Esophagus muscularis mucosa (tissue), 4 donors: ENCODE measurements at regions not wholly inside any gene's neighbourhood (a gene's known extent, or its start where the extent isn't known, plus 50 kb on each side); places are given as distances from the start of the nearest gene placed in this dataset.
"Not testable (repeated sequence)": the region's sequence is repeated elsewhere in the genome, so short reads cannot be mapped to it uniquely, and the experiment has no call there.

Experiments
- DNase-seq: peaks from one replicate; pipeline ENCODE4 v3.0.0-alpha.2; 2017; ENCODE audit errors: extremely low spot score
- H3K27ac ChIP-seq, 4 donors: fragments of 200-600 bp; sonication (generic); replicated peaks in 1 of 4; 1 replicate in 3 of 4; 2 replicates in 1 of 4; pipeline ENCODE4 v1.5.1; 2016 to 2019; ENCODE audit warnings: mild to moderate bottlenecking in 1 of 4
- H3K27me3 ChIP-seq, 4 donors: fragments of 200-600 bp; sonication (generic); one replicate each; pipeline versions ENCODE4 v1.5.1 to v1.6.0; 2016 to 2019
- H3K36me3 ChIP-seq, 4 donors: fragments of 200-600 bp; sonication (generic); one replicate each; pipeline ENCODE4 v1.5.1; 2016 to 2019
- H3K4me1 ChIP-seq, 4 donors: fragments of 200-600 bp; sonication (generic); one replicate each; pipeline ENCODE4 v1.5.1; 2016 to 2019
- H3K4me3 ChIP-seq, 4 donors: fragments of 200-600 bp; sonication (generic); 1 replicate in 2 of 4; 2 replicates in 2 of 4; pipeline ENCODE4 v1.5.1; 2016 to 2019; ENCODE audit warnings: mild to moderate bottlenecking in 4 of 4, moderate library complexity in 1 of 4
- H3K9me3 ChIP-seq, 4 donors: fragments of 200-600 bp; sonication (generic); 1 replicate in 3 of 4; 2 replicates in 1 of 4; pipeline ENCODE4 v1.5.1; 2016 to 2019
- EP300 ChIP-seq: sonication (generic); formaldehyde crosslinking; IDR thresholded peaks from one replicate; pipeline ENCODE4 v1.6.1; 2017; ENCODE audit warnings: antibody characterized with exemption
- POLR2A ChIP-seq: fragments of 450-650 bp; IDR thresholded peaks from one replicate; pipeline ENCODE4 v1.6.1; 2017; ENCODE audit warnings: antibody characterized with exemption, moderate library complexity, mild to moderate bottlenecking, low read depth
- POLR2AphosphoS5 ChIP-seq, 2 donors: sonication (generic); formaldehyde crosslinking; IDR thresholded peaks; one replicate each; pipeline ENCODE4 v1.6.1; 2017; ENCODE audit warnings: antibody characterized with exemption in 2 of 2
- WGBS: methylation state at CpG from one replicate; pipeline ENCODE4 v1.1.5; 2018; 5-methylcytosine and 5-hydroxymethylcytosine counted together
- intact Hi-C: fragments of 100-400 bp; cut with DNase I; formaldehyde crosslinking; loops from one replicate; pipeline ENCODE4 v1.15.1; 2023
- TF ChIP-seq, protein P1 (sequence below), 3 experiments: fragments of 200-600 bp in 2 of 3; fragments of 450-650 bp in 1 of 3; sonication (generic) in 2 of 3; IDR thresholded peaks; one replicate each; pipeline ENCODE4 v1.5.1; 2017 to 2019; ENCODE audit warnings: antibody characterized with exemption in 3 of 3, mild to moderate bottlenecking in 2 of 3, moderate library complexity in 1 of 3

DNA sequence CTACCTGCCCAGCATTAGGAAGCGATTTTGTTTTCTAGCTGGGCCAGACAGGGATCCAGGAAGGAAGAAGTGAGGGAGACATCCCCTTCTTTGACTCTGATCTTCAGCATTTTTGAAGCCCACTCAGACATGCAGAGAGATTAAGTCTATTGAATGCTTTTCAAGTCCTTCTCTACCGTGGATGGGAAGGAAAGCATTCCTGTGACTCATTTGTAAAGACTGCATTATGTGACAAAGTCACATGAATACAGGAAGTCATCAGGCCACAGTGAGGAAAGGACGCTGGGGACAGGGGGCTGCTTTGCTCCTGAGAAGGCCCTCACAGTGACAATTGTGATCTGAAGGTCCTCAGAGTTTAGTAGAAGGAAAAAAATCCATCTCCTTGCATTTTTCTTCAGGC is 67.4 kb upstream of the GBA3 start:
- Histone ChIP-seq H3K4me1 (no peaks in the 10 kb centered on the region), H3K36me3 (no peaks in the 10 kb centered on the region), H3K27me3 (no peaks in the 10 kb centered on the region), H3K4me3 (no peak overlapping the region), H3K27ac (no peak overlapping the region), H3K9me3 (no peaks in the 10 kb centered on the region)
- DNase-seq: no peak
- whole genome bisulfite sequencing: 57% methylated on average over 3 of the region's 3 CpGs
- TF ChIP-seq POLR2AphosphoS5 (IDR thresholded peaks at IDR 0.05) (no peak), EP300 (no peak), POLR2A (no peak)
- TF ChIP-seq, protein P1, sequence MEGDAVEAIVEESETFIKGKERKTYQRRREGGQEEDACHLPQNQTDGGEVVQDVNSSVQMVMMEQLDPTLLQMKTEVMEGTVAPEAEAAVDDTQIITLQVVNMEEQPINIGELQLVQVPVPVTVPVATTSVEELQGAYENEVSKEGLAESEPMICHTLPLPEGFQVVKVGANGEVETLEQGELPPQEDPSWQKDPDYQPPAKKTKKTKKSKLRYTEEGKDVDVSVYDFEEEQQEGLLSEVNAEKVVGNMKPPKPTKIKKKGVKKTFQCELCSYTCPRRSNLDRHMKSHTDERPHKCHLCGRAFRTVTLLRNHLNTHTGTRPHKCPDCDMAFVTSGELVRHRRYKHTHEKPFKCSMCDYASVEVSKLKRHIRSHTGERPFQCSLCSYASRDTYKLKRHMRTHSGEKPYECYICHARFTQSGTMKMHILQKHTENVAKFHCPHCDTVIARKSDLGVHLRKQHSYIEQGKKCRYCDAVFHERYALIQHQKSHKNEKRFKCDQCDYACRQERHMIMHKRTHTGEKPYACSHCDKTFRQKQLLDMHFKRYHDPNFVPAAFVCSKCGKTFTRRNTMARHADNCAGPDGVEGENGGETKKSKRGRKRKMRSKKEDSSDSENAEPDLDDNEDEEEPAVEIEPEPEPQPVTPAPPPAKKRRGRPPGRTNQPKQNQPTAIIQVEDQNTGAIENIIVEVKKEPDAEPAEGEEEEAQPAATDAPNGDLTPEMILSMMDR (IDR thresholded peaks at IDR 0.05): no peak
- intact Hi-C loops: no loop called here

DNA sequence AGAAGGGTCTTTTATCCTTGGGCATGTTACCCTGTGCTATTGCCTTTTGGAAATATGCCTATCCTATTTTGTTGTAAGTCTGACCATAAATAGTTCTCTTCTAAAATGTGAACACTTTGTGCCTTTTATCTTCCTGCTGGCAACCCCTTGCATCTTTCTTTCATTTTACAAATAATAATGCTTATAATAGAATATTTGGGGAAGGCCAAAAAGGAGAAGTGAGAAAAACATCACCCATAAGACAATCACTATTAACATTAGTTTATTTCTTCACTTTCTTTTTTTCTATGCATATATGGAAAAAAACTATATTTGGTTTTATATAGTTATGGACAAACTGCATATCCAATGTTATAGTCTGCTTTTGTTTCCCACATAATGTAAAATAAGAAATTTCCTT is 64.9 kb upstream of the GBA3 start:
- H3K27ac ChIP-seq, H3K27me3 ChIP-seq, H3K4me3 ChIP-seq, H3K9me3 ChIP-seq, DNase-seq, H3K4me1 ChIP-seq, H3K36me3 ChIP-seq, intact Hi-C loops: not testable (repeated sequence)

DNA sequence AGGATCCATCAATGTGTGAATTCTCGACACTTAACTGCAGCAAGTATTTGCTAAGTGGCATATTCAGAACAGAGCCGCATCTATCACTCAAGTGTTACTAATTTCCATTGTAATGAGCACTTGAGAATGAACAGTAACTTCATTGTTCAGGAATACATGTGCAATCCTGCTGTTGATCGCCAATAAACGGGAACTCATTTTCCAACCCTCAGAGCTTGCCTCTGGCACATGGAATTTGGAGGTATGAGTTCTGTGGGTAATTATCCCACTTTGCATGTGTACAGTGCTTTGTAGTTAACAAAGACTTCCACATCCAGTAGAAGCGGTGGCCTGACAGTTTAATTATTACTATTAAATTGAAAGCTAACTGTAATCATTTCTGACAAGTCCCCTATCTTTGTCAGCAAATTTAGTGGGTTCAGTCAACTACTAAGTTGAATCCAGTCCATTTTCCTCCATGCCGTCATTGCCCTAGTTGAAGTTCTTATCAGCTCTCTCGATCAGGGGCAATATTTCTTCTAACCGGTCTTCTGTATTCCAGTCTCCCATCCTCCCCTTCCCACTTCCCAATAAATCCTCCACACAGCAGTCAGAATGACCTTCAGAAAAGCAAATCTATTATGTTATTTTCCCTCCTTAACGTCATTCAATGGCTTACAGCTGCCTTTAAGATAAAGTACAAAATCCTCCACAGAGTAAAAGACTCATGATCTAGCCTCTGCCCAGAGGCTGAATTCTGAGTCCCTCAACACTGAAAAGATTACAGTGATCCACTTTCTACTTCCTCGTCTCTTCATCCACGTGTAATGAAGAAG is 62.4 kb upstream of the GBA3 start:
- H3K4me3 ChIP-seq: not testable (repeated sequence)

DNA sequence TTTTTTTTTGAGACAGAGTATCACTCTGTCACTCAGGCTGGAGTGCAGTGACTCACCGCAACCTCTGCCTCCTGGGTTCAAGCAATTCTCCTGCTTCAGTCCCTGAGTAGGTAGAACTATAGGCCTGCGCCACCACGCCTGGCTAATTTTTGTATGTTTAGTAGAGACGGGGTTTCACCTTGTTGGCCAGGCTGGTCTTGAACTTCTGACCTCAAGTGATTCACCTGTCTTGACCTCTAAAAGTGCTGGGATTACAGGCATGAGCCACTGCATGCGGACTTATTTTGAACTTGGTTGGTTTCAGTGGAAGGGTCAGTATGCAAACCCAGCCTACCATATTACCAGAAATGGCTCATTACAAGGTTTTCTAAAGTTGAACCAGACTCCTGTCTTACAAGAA is 61.6 kb upstream of the GBA3 start:
- 96% methylated on average over 5 of the region's 5 CpGs for WGBS
- not testable (repeated sequence) for H3K9me3 ChIP-seq
- H3K27me3 ChIP-seq: peaks cover 0 to 10% (median 0%) of the 10 kb centered on the region in 4 donors

More for the DNA sequence above, 62.4 kb upstream of the GBA3 start:
- DNase-seq, H3K4me1 ChIP-seq, H3K9me3 ChIP-seq, H3K27ac ChIP-seq, H3K36me3 ChIP-seq, intact Hi-C loops: not testable (repeated sequence)
- WGBS: 84% methylated on average over 11 of the region's 11 CpGs
- peaks cover 0 to 10% (median 0%) of the 10 kb centered on the region in 4 donors for H3K27me3 ChIP-seq

DNA sequence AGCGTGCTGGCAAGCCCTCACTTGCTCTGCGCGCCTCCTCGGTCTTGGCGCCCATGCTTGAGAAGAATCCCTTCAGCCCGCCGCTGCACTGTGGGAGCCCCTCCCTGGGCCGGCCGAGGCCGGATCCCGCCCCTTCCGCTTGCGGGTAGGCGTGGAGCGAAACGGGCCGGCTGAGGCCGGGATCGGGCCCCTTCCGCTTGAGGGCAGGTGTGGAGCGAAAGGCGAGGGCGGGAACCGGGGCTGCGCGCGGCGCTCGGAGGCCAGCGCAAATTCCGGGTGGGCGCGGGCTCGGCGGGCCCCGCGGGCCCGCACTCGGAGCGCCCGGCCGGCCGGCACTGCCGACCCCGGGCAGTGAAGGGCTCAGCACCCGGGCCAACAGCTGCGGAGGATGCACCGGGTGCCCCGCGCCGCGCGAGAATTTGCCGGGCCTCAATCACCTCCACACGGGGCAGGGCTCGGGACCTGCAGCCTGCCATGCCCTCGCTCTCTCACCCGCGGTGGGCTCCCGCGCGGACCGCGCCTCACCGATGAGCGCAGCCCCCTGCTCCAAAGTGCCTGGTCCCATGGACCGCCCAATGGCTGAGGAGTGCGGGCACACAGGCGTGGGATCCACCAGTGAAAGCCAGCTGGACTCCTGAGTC is 58.1 kb upstream of the GBA3 start:
- Histone ChIP-seq H3K27me3 (peaks cover 0 to 10% (median 0%) of the 10 kb centered on the region in 4 donors), H3K27ac (no peak overlapping the region), H3K4me3 (peak overlapping the region in 2 of 4 donors; percentile 9 to 29), H3K4me1 (no peaks in the 10 kb centered on the region), H3K36me3 (no peaks in the 10 kb centered on the region), H3K9me3 (peaks cover 0 to 2% (median 0%) of the 10 kb centered on the region in 4 donors)
- DNase-seq: no peak
- intact Hi-C loops: no loop called here
- 69% methylated on average over 26 of the region's 69 CpGs for WGBS
- no peak for TF ChIP-seq POLR2AphosphoS5 (IDR thresholded peaks at IDR 0.05)
- TF ChIP-seq, protein P1 (IDR thresholded peaks at IDR 0.05): no peak
- no peak for TF ChIP-seq EP300
- no peak for TF ChIP-seq POLR2A

More for the DNA sequence above, 61.6 kb upstream of the GBA3 start:
- H3K27ac ChIP-seq, H3K4me1 ChIP-seq, H3K36me3 ChIP-seq, DNase-seq, intact Hi-C loops, H3K4me3 ChIP-seq: not testable (repeated sequence)

DNA sequence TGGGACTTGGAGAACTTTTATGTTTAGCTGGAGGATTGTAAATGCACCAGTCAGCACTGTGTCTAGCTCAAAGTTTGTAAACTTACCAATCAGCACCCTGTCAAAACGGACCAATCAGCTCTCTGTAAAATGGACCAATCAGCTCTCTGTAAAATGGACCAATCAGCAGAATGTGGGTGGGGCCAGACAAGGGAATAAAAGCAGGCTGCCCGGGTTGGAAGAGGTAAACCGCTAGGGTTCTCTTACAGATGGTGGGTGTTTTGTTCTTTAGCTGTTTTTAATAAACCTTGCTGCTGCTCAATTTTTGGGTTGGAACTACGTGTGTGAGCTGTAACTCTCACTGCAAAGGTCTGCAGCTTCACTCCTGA is 57.6 kb upstream of the GBA3 start:
- H3K27ac ChIP-seq, H3K4me1 ChIP-seq, H3K36me3 ChIP-seq, intact Hi-C loops, H3K9me3 ChIP-seq, DNase-seq, H3K4me3 ChIP-seq: not testable (repeated sequence)
- H3K27me3 ChIP-seq: peaks cover 0 to 10% (median 0%) of the 10 kb centered on the region in 4 donors
- 94% methylated on average over 4 of the region's 4 CpGs for WGBS

DNA sequence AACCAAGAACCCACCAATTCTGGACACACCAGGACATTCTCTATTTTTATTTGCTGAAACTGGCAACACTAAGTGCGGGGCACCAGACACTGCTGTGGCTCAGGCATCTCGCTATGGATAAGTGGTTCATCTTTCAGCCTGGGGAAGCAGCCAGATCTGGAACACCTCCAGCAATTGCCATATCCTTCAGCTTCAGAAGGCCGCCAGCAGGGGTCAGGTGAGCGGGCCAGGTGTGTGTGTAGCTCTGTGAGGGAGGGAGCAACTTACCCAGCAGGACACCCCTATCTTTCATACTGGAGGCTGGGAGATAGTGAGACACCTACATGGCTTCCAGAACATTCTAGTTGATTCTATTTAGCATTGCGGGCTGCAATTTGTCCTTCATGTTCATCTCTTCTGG is 57.0 kb upstream of the GBA3 start:
- H3K27ac ChIP-seq: no peak overlapping the region
- no peaks in the 10 kb centered on the region for H3K36me3 ChIP-seq
- peaks cover 0 to 10% (median 0%) of the 10 kb centered on the region in 4 donors for H3K27me3 ChIP-seq
- TF ChIP-seq EP300 (no peak), POLR2A (no peak), POLR2AphosphoS5 (IDR thresholded peaks at IDR 0.05) (no peak)
- TF ChIP-seq, protein P1 (IDR thresholded peaks at IDR 0.05): no peak
- peaks cover 0 to 12% (median 5%) of the 10 kb centered on the region in 4 donors for H3K9me3 ChIP-seq
- no peak overlapping the region for H3K4me3 ChIP-seq
- H3K4me1 ChIP-seq: no peaks in the 10 kb centered on the region
- DNase-seq: no peak
- WGBS: 88% methylated on average over 3 of the region's 5 CpGs
- intact Hi-C loops: no loop called here
